RCC 7860 (cell line): ENCODE measurements at regions not wholly inside any gene's neighbourhood (a gene's known extent, or its start where the extent isn't known, plus 50 kb on each side); places are given as distances from the start of the nearest gene placed in this dataset.

Source experiments
- DNase-seq: peaks from one replicate; pipeline ENCODE4 v3.0.0-alpha.2; 2015; ENCODE audit warnings: low spot score
- FAIRE-seq: peaks from 2 replicates; lab custom pipeline; 2012; peaks lifted over from hg19 to GRCh38; lab: Jason Lieb, UNC

GRCh38 chrX:121975671-121976070 is 928.3 kb downstream of the GLUD2 start:
- no peak for FAIRE-seq
- DNase-seq = no peak

- FAIRE-seq = no peak
- DNase-seq = no peak
Measured at GRCh38 chrX:121987163-121987562, 939.8 kb downstream of the GLUD2 start.

GRCh38 chrX:121987835-121988234 is 940.4 kb downstream of the GLUD2 start:
- no peak for DNase-seq
- no peak for FAIRE-seq

- DNase-seq (no peak), FAIRE-seq (no peak)
Measured at GRCh38 chrX:122004127-122004526, 956.7 kb downstream of the GLUD2 start.

GRCh38 chrX:122026665-122027064 is 979.3 kb downstream of the GLUD2 start:
- DNase-seq = no peak
- FAIRE-seq = no peak

- FAIRE-seq = no peak
- no peak for DNase-seq
Measured at GRCh38 chrX:122046226-122046625, 998.8 kb downstream of the GLUD2 start.

GRCh38 chrX:122046815-122047214 is 999.4 kb downstream of the GLUD2 start:
- no peak for DNase-seq
- FAIRE-seq = no peak

GRCh38 chrX:122047261-122047660 is 999.9 kb downstream of the GLUD2 start:
- FAIRE-seq = no peak
- no peak for DNase-seq

GRCh38 chrX:122055460-122055859 is 1008.0 kb downstream of the GLUD2 start:
- FAIRE-seq (no peak), DNase-seq (no peak)

GRCh38 chrX:122055979-122056715 is 1008.7 kb downstream of the GLUD2 start:
- no peak for FAIRE-seq
- no peak for DNase-seq

- FAIRE-seq (no peak), DNase-seq (no peak)
Measured at GRCh38 chrX:122076241-122076640, 1028.8 kb downstream of the GLUD2 start.

GRCh38 chrX:122078079-122078478 is 1030.7 kb downstream of the GLUD2 start:
- no peak for DNase-seq
- FAIRE-seq = no peak

GRCh38 chrX:122087341-122087740 is 1039.9 kb downstream of the GLUD2 start:
- FAIRE-seq = no peak
- no peak for DNase-seq

- FAIRE-seq (no peak), DNase-seq (no peak)
Measured at GRCh38 chrX:122091571-122091970, 1044.2 kb downstream of the GLUD2 start.

GRCh38 chrX:122092360-122092759 is 1045.0 kb downstream of the GLUD2 start:
- FAIRE-seq (no peak), DNase-seq (no peak)

- DNase-seq (no peak), FAIRE-seq (no peak)
Measured at GRCh38 chrX:122092978-122093377, 1045.6 kb downstream of the GLUD2 start.

GRCh38 chrX:122094611-122095010 is 1047.2 kb downstream of the GLUD2 start:
- DNase-seq (no peak), FAIRE-seq (no peak)

- FAIRE-seq = no peak
- no peak for DNase-seq
Measured at GRCh38 chrX:122113376-122113775, 1066.0 kb downstream of the GLUD2 start.

- DNase-seq (no peak), FAIRE-seq (no peak)
Measured at GRCh38 chrX:122113896-122114295, 1066.5 kb downstream of the GLUD2 start.

- DNase-seq (no peak), FAIRE-seq (no peak)
Measured at GRCh38 chrX:122115604-122116003, 1068.2 kb downstream of the GLUD2 start.

GRCh38 chrX:122119361-122119760 is 1064.7 kb upstream of the GRIA3 start:
- no peak for FAIRE-seq

GRCh38 chrX:122122274-122122673 is 1061.8 kb upstream of the GRIA3 start:
- DNase-seq (no peak), FAIRE-seq (no peak)

More at GRCh38 chrX:122119361-122119760, 1064.7 kb upstream of the GRIA3 start:
- no peak for DNase-seq

- FAIRE-seq (no peak), DNase-seq (no peak)
Measured at GRCh38 chrX:122133478-122133877, 1050.6 kb upstream of the GRIA3 start.
